ENCODE measurements at regions not wholly inside any gene's neighbourhood (a gene's known extent, or its start where the extent isn't known, plus 50 kb on each side); places are given as distances from the start of the nearest gene placed in this dataset.

DNA sequence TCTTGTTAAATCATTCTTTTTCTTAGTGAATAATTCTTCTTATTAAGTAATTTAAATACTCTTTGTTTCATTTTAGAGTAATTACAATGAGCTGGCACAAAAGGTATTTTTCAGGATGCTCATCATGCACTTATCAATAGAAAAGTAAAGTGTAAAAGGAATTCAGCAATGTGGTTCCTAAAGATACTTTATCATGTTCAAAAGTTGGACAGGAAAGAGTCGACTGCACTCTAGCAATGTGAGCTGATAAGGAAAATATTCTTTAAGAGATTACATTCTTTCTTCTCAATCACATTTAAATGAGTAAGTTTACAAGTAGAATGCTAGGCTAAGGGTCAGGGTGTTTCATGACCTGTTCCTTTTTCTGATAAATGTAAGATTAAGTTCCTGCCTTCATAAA lies 609.5 kb upstream of the FAM241A start:
- TF ChIP-seq EP300 (IDR thresholded peaks at IDR 0.05) (no peak), CTCF (IDR thresholded peaks at IDR 0.05) (no peak), POLR2A (IDR thresholded peaks at IDR 0.05) (no peak), POLR2AphosphoS5 (IDR thresholded peaks at IDR 0.05) (no peak)

All from suprapubic skin (tissue), 4 donors.